ENCODE measurements at regions not wholly inside any gene's neighbourhood (a gene's known extent, or its start where the extent isn't known, plus 50 kb on each side); places are given as distances from the start of the nearest gene placed in this dataset.

DNA sequence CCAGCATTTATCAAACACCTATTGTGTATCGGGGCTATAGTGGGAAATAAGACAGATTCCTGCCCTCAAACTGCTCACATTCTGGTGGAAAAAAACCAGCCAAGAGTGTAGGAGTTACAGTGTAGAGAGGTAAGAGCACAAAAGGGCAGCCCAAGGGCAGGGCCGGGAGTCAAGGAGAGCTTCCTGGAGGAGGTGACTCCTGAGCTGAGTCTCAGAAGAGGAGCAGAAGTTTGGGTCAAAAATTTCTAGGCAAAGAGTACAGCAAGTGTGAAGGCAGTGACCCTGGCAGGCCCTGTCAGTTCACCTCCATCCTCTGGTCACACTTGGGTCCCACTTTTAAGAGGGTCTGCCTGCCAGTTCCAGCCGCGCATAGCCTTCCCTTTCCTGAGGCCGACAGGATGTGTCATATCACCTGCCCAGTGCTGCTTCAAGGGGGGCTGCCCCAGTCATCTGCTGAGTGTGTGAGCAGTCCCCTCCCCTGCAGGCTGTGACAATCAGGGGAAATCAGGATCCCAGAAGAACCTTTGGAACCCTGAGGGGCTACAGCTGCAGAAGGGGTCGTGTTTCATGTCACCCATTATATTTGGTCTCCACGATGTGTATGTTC, 118.4 kb downstream of the GLI2 start:
- no peak for DNase-seq

DNA sequence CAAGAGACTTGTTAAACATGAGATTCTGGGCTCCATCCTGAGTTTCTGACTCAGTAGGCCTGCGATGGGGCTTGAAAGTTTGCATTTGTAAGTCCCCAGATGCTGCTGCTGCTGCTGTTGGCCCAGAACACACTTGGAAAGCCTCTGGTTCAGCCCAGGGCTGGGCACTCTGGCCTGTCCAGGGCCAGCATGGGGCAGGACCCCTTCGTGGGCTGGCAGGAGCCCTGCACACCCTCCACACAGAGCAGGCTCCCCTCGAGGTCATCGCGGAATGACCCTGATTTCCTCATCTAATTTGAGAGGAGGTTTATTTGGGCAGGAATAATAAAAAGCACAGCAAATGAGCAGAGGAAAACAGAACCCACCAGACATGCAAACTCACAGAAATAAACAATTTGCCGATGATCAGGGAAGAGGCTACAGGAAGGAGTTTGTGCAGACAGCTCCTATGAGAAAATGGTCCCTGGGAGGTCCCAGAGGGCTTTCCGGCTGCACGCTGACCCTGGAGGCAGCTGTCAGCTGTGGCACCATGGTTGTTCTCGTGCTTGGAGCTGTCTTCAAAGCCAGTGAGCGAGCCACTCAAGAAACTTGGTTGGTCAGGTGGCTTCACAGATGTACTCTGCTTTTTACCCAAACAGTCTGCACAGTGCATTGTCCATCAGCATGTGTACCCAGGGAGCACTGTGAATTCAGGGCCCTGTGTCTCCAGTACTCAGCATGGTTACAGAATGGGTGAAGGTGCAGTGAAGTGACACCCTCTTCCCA, 119.3 kb downstream of the GLI2 start:
- DNase-seq: no peak

DNA sequence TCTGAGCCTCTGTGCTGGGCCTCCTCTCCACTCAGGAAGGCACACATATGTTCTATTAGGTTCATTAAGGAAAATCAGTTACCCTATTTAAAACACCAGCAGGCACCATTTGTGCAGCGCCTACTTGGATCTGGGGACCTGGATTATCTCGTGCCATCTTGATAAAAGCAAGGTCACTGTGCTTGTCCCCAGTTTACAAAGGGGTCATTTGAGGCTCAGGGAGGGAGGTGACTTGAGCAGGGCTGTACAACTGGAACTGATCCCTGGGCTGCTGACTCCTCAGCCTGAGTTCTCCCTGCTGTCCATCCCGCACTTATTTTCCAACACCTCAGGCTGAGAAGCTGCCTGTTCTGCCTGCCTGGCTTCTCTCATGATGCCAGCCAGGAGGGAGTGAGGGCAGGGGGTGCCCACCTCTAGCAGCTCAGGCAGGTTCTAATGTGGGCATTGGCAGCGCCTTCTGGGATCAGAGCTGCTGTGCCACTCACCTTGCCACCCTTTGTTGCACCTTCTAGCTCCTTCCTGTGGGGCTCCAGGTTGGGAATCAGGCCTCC, 120.3 kb downstream of the GLI2 start:
- DNase-seq: no peak

DNA sequence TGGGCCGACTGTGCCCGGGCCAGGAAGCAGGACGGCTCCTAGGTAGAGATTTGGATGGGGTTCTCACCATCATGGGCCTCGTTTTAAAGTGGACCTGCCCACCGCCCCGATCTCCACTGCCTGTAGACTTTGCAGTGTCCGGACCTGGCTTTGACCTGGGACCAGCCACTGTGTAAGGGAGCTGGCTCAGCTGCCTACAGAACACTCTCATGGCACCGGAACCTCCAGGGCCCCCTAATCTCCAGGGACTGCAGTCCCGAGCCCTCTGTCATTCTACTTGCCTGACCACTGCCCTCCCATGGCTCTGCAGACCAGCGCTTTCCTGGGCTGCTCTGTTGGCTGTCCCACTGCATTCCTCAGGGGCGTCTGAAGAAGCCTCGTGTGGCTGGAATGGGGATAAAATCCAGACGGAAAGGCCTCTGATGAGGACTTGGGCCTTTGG, 120.8 kb downstream of the GLI2 start:
- no peak for DNase-seq

DNA sequence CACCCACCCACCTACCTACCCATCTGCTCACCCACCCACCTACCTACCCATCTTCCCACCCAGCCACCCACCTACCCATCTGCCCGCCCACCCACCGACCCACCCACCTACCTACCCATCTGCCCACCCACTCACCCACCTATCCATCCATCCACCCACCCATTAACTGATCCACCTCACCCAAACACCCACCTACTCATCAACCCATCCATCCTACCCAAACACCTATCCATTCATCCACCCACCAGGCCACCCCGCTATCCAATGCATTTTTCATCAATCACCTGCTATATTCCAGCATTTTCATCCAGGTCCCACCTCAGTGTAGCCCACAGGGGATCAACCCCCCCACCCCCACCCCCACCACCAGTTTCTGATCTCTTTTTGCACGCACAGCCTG, 121.8 kb downstream of the GLI2 start:
- no peak for DNase-seq

DNA sequence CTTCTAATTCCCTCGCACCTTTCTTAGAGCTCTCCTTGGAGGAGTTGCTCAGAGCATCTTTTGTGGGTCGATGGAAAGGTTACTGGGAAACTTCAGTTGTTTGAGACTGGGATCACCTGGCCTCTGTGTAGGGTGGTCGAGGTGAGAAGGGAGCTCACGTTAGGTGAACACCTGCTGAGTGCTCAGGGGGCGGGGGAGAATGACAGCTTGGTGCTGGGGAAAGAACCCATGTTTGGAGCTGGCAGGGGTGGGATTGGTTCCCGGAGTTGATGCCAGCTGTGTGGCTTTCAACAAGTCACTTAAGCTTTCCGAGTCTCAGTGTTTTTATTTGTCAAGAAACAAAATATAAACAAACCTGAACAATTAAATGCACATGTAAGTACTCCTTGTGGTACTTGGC, 122.3 kb downstream of the GLI2 start:
- no peak for DNase-seq

DNA sequence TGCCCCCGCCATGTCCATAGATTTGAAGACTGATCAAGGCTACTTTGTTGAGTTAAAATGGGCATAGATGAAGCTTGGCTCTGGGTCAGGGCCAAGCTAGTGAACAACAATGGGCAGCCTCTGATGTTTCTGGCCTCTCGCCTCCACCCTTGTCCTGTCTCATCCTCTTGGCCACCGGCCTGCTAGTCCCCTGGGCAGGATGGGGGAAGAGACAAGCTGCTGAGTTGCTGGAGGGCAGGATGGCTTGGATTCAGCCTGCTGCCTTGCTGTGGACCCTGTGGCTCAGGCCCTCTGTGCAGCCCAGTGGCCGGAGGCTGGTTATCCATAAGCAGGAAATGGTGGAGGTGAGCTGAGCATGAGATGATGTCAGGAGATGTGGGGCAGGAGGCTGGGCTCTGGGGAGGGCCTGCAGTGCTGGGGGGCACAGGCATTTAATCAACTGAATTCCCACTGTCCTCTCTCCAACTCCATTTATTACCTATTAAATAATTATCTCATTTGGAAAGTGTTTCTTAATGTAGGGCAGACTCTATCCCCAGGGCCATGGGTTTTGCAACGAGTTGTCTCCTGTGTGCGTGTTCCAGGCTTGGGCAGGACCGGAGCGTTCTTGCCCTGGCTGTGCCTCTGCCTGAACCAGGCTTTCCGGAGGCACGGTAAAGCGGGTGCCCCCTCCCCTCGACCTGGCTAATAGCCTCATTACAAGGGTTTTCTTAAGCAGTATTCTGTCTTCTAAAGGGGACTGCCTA, 122.9 kb downstream of the GLI2 start:
- no peak for DNase-seq

DNA sequence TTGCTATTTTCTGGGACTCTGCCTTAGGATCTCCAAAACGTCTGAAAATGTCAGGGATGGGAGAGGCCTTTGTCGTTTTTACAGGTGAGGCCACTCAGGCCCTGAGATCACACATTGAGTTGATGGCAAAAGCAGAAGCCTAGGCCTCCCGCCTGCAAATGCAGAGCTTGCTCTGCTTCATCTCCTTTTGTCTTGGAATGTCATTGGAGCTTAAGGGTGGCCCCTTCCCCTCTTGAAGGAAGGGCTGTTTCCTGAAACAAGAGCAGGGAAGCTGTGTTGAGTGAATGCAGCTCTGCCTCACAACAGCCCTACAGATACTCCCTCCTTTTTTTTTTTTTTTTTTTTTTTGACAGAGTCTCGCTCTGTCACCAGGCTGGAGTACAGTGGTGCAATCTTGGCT, 123.5 kb downstream of the GLI2 start:
- no peak for DNase-seq

DNA sequence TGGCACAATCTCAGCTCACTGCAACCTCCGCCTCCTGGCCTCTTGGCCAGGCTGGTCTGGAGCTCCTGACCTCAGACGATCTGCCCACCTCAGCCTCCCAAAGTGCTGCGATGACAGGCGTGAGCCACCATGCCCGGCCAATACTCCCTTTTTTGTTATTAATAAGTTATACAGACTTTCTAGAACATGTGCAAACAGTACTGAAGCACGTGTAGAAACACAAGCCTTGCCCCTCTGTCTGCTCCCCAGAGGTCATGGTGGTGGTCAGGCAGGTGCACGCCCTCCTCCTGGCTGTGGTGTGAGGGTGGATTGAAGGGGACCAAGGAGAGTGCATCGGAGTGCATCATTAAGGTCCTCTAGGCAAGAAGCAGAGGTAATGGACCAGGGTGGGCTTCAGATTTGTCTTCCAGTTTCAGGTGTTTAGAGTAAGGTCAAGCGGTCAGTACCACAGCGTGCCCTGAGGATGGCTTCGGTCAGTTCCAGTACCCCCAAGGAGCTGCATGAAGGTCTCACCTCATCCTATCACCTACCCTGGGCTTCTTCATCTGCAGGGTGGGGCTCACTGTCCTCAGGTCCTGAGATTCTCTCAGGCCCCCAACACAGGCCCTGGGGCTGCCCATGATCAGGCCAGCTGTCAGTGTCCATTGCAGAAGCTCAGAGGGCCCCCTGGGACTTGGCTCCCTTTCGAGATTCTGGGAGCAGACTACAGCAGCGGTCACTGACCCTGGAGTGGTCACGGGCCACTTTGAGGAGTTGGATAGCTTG, 124.3 kb downstream of the GLI2 start:
- no peak for DNase-seq

DNA sequence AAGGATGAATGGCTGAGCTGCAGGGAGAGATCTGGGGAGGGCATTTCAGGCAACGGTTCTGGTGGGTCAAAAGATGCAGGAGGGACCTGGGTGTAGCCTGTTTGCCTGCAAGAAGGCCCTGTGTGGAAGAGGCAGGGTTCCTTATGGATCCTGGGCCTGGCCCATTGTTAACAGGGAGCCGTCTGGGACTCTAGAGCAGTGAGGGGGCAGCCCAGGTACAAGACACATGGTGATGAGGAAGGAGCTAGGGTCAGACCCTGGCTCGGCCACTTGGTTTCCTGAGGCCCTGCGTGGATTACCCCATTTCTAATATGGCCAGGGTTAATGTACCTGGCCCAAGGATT, 124.9 kb downstream of the GLI2 start:
- DNase-seq: no peak

DNA sequence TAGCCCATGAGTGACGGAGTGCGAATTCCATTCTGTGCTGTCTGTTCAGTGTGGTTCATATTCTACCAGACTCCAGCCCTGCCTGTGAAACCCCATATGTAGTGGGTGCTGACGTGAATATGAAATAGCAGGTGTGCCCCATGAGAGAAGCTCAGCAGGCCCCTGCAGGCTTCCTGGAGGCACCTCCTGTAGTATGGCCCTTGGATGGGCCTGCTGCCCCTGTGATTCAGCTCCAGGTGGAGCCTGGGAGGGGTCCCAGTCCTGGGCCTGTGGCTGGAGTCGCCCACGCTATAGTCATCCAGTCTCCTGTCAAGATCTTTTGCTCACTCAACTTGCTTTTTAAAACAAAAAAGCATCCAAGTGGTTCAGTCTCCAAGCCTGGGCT, 125.5 kb downstream of the GLI2 start:
- DNase-seq: no peak

DNA sequence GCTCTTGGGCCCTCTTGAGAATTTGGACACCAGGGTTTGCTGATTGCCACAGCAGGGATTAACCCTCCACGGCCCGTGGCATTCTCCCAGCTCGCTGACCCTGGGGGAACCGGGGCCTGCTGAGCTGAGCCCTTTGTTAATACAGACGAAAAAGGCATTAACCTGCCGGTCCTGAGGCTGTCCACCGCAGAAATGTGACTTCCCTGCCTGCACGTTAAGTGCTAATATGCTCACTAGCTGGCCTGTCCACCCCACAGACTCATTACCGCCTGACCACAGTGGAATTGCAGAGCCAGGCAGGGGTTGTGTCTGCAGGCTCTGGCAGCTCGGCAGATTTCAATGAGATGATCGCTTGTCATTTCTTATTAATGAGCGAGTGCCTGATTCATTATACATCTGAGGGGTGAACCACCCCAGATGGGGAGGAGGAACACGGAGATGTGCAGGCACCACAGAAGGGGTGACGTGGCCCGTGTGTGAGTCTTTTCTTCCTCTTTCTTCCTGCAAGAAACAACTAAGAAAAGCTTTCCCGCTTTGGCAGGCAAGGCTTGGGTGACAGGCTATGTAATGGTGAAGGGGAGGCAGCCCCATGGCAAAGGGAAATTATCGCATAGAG, 126.0 kb downstream of the GLI2 start:
- no peak for DNase-seq

DNA sequence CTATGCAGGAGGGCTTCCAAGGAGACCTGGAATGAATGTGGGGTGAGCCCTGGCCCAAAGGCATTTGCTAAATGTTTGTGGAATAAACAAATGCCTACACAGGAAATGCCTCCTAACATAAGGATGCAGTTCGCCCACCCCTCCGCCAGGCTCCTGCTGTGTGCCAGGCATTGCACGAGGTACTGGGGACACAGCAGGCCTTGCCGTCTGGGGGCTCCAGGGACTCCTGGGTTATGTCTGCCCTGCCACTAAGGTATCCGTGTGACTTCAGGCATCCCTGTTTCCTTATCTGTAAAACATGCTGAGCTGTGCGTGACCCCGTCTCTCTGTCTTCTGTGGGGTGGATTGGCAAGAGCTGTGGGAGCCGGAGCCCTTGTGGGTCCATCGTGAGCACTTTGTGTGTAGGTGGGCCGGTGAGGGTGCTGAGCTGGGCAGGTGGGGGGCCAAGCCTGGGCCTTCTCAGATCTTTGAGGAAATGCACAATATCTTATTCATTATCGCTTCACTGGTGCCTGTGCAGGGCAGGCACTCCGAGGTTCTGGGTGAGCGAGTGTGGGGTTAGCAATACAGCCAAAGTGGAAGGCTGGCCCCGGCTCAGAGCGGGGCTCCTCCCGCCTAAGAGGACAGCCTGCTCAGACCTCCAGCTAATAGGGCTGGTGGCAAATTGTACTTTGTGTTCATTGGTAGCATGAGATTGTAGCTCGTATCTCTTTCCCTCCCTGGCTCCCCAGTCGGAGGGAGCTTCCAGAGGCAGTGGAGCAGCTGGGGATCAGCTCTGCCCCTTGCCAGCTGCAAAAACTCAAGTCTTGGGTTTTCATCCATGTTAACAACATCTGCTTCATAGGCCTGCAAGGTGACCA, 126.8 kb downstream of the GLI2 start:
- DNase-seq: no peak

DNA sequence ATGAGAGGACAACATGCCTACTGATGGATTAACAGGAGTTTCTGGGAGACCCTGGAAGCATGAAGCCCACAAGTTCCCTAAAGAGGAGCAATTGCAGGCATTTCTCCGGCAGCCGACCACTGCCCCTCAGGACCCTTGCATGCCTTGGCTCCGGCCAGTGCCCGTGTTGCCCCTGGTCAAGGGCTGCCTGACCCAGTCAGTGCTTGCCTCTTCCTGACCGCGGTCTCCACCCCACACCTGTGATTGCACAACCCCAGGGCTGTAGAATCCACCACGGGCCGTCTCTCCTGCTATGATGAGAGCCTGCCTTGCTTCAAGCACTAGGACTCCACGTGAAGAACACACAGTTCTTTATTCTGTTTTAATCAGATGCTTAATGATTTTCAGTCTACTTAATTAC, 127.5 kb downstream of the GLI2 start:
- DNase-seq: no peak

DNA sequence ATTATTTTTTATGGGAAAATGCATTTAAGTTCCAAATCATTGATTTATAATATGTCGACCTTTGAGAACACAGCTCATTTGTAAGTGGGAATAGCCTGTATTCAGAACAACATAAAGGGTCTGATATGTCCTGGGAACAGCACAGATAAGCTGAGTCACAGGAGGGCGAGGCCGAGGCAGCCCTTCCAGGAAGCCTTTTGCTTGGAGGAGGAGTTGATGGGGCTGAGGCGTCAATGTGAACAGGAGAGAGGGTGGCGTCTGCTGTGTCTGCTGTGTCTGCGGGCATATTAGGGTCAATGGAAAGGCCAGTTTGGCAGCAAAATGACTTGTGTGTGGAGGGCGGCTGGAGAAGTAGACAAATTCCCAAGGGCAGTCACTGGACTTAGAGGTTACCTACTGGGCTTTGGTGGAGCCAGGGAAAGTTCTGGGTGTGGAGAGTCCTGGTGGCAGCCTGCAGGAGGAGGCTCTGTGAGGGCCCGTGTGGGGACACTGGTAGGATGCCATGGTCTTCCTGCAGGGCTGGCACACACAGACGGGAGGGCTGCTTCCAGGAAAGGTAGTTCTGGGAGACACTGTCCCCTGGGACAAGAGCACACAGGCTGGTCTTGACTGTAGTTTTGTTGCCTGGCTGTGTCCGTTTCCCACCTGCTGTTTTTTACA, 128.1 kb downstream of the GLI2 start:
- DNase-seq: no peak

DNA sequence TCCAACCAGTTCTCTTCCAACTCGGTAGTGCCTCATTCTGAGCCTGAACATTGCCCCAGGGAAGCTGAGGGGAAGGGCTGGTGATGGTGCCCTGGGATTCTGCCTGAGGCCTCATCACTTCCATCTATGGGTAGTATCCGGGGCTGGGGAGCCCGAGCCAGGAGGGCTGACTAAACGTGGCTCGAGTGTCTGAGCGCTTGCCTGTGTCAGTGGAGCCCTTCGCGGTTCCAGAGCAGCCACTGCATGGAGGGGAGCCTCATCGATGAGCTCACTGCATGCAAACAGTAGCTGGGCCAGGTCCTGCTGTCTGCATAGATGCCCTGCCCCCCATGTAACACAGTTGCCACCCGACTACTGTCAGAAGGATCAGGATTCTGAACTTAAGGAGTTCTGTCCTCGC, 129.3 kb downstream of the GLI2 start:
- no peak for DNase-seq

DNA sequence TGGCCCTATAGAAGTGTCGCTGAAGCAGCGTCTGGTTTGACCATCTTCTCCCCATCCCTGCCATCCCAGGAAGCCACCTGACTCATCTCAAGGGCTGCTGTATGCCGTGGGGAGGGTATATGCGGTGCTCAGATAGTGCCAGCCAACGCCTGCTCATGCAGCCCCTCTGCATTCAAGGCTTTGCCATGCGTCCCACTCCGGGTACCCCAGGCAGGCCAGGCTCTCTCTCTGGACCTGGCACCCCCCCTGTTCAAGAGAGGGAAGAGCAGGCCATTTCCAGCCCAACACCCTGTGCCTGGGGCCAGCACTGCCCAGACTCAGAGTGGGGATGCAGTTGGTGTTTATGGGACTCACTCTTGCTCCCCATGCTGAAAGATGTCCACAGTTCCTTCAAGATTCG, 130.0 kb downstream of the GLI2 start:
- no peak for DNase-seq

DNA sequence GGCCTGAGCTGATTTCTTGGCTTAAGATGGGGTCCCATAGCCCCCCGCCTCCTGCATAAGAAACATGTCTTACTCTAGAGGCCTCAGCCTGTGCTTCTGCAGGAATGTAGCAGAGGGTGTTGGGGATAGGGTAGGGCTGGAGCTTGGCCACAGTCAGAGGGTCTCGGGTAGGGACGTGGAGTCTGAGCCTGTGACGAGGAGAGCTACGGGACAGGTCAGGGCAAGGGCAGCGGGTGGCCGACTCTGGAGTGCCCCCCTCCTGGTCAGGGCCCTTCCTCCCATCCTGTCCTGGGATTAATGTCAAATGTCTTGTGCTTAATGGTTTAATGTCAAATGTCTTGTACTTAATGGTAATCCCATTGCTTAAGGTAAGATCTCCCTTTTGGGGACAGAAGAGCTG, 130.4 kb downstream of the GLI2 start:
- no peak for DNase-seq

DNA sequence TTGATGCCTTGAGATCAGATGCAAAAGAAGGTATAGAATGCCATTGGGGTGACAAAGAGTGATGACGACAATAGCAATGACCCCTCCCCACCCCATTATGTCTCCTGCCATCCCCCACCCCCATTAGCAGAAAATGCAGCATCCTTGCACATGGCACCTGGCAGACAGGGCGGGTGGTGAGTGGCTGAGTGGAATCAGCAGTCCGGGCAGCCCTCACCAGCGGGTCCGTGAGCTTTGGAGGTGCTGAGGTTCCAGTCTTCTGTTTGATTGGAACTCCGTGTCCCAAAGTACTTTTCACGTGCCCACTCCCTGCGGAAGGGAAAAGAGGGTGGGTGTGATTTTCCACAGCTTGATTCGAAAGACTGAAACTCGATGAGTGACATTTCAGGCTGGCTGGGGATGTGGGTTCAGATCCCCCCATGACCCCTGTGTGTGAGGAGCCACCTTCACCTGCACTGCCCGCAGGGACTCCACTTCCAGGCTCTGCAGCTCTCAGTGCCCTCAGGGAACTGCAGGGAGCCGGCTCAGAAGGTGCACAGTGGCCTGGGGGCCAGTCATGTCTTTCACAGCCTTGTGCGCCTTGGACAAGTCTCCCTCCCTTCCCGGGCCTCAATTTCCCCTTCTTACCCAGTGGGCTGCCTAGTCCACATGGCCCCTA, 130.9 kb downstream of the GLI2 start:
- DNase-seq: no peak

Measured in RPMI8226 (cell line).